Breast epithelium (tissue), 4 donors: ENCODE measurements at regions not wholly inside any gene's neighbourhood (a gene's known extent, or its start where the extent isn't known, plus 50 kb on each side); places are given as distances from the start of the nearest gene placed in this dataset.

ENCODE experiments used
- DNase-seq, 2 donors: peaks; one replicate each; pipeline ENCODE4 v3.0.0-alpha.2; 2019; ENCODE audit warnings: low spot score in 2 of 2
- H3K27ac ChIP-seq, 2 donors: fragments of 200-600 bp; sonication (generic) in 1 of 2; one replicate each; pipeline ENCODE4 v1.5.1; 2016 to 2019; ENCODE audit warnings: mild to moderate bottlenecking in 1 of 2
- H3K27me3 ChIP-seq, 2 donors: fragments of 200-600 bp; sonication (generic) in 1 of 2; one replicate each; pipeline versions ENCODE4 v1.5.1 to v1.6.0; 2017 to 2019; ENCODE audit warnings: control low read depth in 1 of 2, mild to moderate bottlenecking in 1 of 2
- H3K36me3 ChIP-seq: fragments of 200-600 bp; one replicate; pipeline ENCODE4 v1.5.1; 2019
- H3K4me1 ChIP-seq, 2 donors: fragments of 200-600 bp; sonication (generic); one replicate each; pipeline ENCODE4 v1.5.1; 2016 to 2019; ENCODE audit warnings: control low read depth in 1 of 2
- H3K4me3 ChIP-seq, 3 donors: fragments of 200-600 bp; sonication (generic); 1 replicate in 2 of 3; 2 replicates in 1 of 3; pipeline ENCODE4 v1.5.1; 2016 to 2019; ENCODE audit warnings: mild to moderate bottlenecking in 3 of 3, moderate library complexity in 2 of 3
- H3K9me3 ChIP-seq, 2 donors: fragments of 200-600 bp; sonication (generic) in 1 of 2; one replicate each; pipeline ENCODE4 v1.5.1; 2016 to 2019; ENCODE audit warnings: control low read depth in 1 of 2
- POLR2A ChIP-seq: fragments of 450-650 bp; IDR thresholded peaks from one replicate; pipeline ENCODE4 v1.6.1; 2016; ENCODE audit warnings: antibody characterized with exemption, mild to moderate bottlenecking, moderate library complexity
- POLR2AphosphoS5 ChIP-seq, 3 donors: sonication (generic); formaldehyde crosslinking; IDR thresholded peaks; one replicate each; pipeline ENCODE4 v1.6.1; 2017; ENCODE audit warnings: antibody characterized with exemption in 3 of 3
- intact Hi-C: fragments of 100-400 bp; cut with DNase I; formaldehyde crosslinking; loops from one replicate; pipeline ENCODE4 v1.15.1; 2023; ENCODE audit warnings: low total_unique reads
- TF ChIP-seq, protein P1 (sequence below), 3 donors: fragments of 450-650 bp; IDR thresholded peaks; one replicate each; pipeline ENCODE4 v1.5.1; 2016 to 2017; ENCODE audit warnings: antibody characterized with exemption in 3 of 3, mild to moderate bottlenecking in 3 of 3, moderate library complexity in 3 of 3

DNA sequence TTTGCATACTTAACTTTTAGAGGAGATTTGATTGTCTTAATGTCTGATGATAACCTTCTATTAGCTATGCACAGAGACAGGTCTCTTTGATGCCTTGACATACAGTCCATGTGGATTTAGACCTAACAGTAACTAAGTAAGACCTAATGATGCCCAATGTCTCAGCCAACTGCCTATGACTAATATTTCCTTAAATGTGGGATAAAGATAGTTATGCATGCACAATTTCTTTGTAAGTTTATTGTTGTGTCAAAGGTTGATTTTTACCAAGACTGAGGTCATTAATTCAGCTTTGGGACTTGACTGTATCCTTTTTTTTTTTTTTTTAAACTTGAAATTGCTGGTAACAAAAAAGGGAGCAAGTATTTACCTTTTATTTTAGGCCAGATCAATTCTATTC is 450.0 kb downstream of the HAO1 start:
- intact Hi-C loops, result no loop called here
- no peaks in the 10 kb centered on the region for H3K36me3 ChIP-seq
- no peak overlapping the region for H3K27ac ChIP-seq
- peaks cover 0 to 10% of the 10 kb centered on the region in 2 donors for H3K9me3 ChIP-seq
- no peaks in the 10 kb centered on the region for H3K4me1 ChIP-seq
- no peak overlapping the region for H3K4me3 ChIP-seq
- DNase-seq, result no peak
- H3K27me3 ChIP-seq, result no peaks in the 10 kb centered on the region
- TF ChIP-seq POLR2AphosphoS5 (IDR thresholded peaks at IDR 0.05) (no peak), POLR2A (no peak)
- TF ChIP-seq, protein P1, sequence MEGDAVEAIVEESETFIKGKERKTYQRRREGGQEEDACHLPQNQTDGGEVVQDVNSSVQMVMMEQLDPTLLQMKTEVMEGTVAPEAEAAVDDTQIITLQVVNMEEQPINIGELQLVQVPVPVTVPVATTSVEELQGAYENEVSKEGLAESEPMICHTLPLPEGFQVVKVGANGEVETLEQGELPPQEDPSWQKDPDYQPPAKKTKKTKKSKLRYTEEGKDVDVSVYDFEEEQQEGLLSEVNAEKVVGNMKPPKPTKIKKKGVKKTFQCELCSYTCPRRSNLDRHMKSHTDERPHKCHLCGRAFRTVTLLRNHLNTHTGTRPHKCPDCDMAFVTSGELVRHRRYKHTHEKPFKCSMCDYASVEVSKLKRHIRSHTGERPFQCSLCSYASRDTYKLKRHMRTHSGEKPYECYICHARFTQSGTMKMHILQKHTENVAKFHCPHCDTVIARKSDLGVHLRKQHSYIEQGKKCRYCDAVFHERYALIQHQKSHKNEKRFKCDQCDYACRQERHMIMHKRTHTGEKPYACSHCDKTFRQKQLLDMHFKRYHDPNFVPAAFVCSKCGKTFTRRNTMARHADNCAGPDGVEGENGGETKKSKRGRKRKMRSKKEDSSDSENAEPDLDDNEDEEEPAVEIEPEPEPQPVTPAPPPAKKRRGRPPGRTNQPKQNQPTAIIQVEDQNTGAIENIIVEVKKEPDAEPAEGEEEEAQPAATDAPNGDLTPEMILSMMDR (IDR thresholded peaks at IDR 0.05), result no peak

DNA sequence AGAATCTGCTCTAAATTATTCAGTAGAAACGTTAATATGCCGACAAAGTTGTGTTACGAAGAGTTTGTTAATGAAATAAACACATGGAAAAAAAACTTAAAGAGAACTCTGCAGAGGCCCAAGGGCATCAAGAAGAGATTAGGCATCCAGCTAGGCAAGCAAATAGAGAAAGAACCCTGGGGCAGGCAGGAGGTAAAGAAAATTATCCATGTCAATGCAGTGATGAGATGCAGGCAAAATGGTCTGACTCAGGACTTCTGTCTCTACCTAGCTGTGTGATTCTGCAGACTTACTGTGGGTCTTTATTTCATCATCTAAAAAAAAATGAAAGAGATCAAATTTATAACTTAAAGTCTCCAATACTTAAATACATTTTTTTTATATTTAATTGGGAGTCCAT is 448.0 kb downstream of the HAO1 start:
- no peak overlapping the region for H3K27ac ChIP-seq
- H3K9me3 ChIP-seq, result peaks cover 0 to 10% of the 10 kb centered on the region in 2 donors
- no peaks in the 10 kb centered on the region for H3K27me3 ChIP-seq
- no peaks in the 10 kb centered on the region for H3K4me1 ChIP-seq
- DNase-seq, result no peak
- intact Hi-C loops, result no loop called here
- H3K36me3 ChIP-seq, result no peaks in the 10 kb centered on the region
- H3K4me3 ChIP-seq, result no peak overlapping the region
- TF ChIP-seq POLR2A (no peak), POLR2AphosphoS5 (IDR thresholded peaks at IDR 0.05) (no peak)
- TF ChIP-seq, protein P1 (IDR thresholded peaks at IDR 0.05), result no peak

DNA sequence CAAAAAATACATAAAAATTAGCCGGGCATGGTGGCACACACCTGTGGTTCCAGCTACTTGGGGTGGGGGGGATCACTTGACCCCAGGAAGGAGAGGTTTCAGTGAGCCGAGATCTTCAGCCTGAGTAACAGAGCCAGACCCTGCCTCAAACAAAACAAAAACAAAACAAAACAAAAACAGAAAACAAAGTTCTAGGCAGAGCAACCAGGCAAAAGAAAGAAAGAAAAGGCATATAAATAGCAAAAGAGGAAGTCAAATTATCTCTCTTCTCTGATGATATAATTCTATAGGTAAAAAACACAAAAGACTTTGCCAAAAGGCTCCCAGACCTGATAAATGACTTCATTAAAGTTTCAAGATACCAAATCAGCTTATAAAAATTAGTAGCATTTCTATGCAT is 446.9 kb downstream of the HAO1 start:
- no peak for DNase-seq
- Histone ChIP-seq H3K4me1 (no peaks in the 10 kb centered on the region), H3K27ac (no peak overlapping the region), H3K27me3 (no peaks in the 10 kb centered on the region), H3K9me3 (peaks cover 0 to 10% of the 10 kb centered on the region in 2 donors), H3K4me3 (no peak overlapping the region), H3K36me3 (no peaks in the 10 kb centered on the region)
- TF ChIP-seq POLR2A, result no peak
- TF ChIP-seq, protein P1 (IDR thresholded peaks at IDR 0.05), result no peak
- no peak for TF ChIP-seq POLR2AphosphoS5 (IDR thresholded peaks at IDR 0.05)
- intact Hi-C loops, result no loop called here

DNA sequence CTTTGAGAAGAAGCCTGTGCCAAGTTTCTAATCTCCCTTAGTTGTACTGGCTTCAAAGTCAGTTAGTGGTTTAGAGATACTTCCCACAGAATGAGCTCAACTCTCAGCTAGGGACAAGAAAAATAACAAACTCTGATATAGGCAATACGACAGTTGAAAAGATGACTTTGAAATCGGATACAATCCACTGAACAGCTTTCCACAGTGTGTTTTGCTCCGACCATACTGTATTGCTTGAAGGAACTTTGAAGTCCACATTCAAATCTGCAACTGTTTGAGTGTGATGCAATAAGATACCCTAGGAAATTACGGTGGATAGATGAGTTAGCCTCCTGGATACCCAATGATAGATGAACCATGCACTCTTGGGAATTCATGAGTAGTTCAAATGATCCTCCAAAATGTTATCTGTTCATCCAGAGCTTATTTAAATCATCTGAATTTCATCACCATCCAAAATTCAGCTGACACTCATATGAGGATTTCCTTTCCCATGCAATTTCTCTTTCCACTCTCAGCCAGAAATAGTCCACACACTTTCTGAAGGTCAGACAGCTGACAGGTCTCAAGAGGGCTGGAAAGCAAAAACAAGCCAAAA is 443.8 kb downstream of the HAO1 start:
- Histone ChIP-seq H3K27ac (no peak overlapping the region), H3K4me3 (no peak overlapping the region), H3K9me3 (peaks cover 0 to 10% of the 10 kb centered on the region in 2 donors), H3K4me1 (no peaks in the 10 kb centered on the region), H3K27me3 (no peaks in the 10 kb centered on the region), H3K36me3 (no peaks in the 10 kb centered on the region)
- intact Hi-C loops, result no loop called here
- DNase-seq, result no peak
- TF ChIP-seq POLR2AphosphoS5 (IDR thresholded peaks at IDR 0.05), result no peak

DNA sequence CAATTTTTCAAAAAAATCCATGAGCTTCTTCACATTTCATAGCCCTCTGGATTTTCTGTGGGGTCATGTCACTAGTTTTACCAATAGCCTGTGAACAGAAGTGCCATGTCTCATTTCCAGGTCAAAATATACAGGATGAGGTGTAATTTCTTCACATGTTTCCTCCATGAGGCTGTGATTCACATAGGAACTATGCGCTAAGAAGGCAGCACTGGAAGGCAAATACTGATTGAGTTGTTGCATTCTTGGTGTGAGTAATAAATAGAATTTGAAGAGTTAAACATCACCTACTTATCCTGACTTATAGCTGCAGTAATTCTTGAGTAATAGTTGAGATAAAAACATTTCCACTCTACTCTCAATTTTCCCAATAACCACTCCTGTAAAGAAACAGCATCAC is 442.3 kb downstream of the HAO1 start:
- Histone ChIP-seq H3K27ac (no peak overlapping the region), H3K4me3 (no peak overlapping the region), H3K9me3 (peaks cover 0 to 10% of the 10 kb centered on the region in 2 donors), H3K36me3 (no peaks in the 10 kb centered on the region), H3K4me1 (no peaks in the 10 kb centered on the region), H3K27me3 (no peaks in the 10 kb centered on the region)
- DNase-seq, result no peak
- TF ChIP-seq POLR2AphosphoS5 (IDR thresholded peaks at IDR 0.05) (no peak), POLR2A (no peak)
- TF ChIP-seq, protein P1 (IDR thresholded peaks at IDR 0.05), result no peak
- intact Hi-C loops, result no loop called here

DNA sequence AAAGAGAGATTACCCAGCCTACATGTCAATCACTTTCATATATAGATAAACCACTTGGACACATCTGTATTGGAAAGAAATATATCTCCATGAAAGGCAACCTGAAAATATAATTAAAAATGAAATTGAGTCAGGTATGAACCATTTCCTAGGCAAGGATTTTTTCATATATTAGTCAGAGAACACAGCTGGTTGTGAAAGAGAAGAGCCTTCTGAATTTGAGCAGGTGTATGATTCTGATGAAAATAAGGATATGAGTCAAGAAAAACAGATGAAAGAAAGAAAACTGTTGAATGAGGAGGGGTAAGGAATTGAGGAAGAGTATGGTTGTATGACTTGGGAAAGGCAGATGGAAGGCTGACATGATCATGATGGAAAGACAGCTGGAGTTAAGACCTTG is 441.1 kb downstream of the HAO1 start:
- no peaks in the 10 kb centered on the region for H3K36me3 ChIP-seq
- H3K9me3 ChIP-seq, result peaks cover 0 to under 1% of the 10 kb centered on the region in 2 donors
- no peaks in the 10 kb centered on the region for H3K27me3 ChIP-seq
- DNase-seq, result no peak
- no peaks in the 10 kb centered on the region for H3K4me1 ChIP-seq
- H3K4me3 ChIP-seq, result no peak overlapping the region
- no peak overlapping the region for H3K27ac ChIP-seq
- TF ChIP-seq POLR2AphosphoS5 (IDR thresholded peaks at IDR 0.05) (no peak), POLR2A (no peak)
- intact Hi-C loops, result no loop called here
